ENCODE measurements at regions not wholly inside any gene's neighbourhood (a gene's known extent, or its start where the extent isn't known, plus 50 kb on each side); places are given as distances from the start of the nearest gene placed in this dataset.
"Not testable (repeated sequence)": the region's sequence is repeated elsewhere in the genome, so short reads cannot be mapped to it uniquely, and the experiment has no call there.

- no peak for DNase-seq (ENCODE audit: low read depth in 4 of 4, low spot score in 3 of 4)
Measured at GRCh38 chr1:200496937-200497336, 87.1 kb upstream of the ZNF281 start.

- DNase-seq (ENCODE audit: low read depth in 4 of 4, low spot score in 3 of 4), result no peak
Measured at GRCh38 chr1:200495901-200496300, 86.1 kb upstream of the ZNF281 start.

DNA sequence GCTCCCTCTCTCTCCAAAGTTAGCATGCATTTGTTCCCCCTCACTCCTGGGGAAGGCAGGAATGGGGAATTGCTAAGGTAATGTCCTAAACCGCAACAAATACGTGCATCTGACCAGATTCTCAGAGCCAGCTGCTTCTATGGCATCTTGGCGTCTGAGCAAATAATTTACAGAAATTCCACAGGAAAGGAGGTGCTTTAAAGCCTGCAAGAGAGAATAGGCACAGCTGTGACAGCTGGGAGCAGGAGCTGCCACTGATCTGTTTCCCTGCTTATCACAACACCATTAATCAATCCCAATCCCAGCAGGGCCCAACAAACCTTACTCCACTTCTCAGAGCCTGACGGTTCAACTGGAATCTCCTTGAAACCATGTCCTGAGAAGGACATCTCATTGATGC is 83.5 kb upstream of the ZNF281 start:
- peak in 1 of 4 donors; percentile 25 for DNase-seq (ENCODE audit: low read depth in 4 of 4, low spot score in 3 of 4)

DNA sequence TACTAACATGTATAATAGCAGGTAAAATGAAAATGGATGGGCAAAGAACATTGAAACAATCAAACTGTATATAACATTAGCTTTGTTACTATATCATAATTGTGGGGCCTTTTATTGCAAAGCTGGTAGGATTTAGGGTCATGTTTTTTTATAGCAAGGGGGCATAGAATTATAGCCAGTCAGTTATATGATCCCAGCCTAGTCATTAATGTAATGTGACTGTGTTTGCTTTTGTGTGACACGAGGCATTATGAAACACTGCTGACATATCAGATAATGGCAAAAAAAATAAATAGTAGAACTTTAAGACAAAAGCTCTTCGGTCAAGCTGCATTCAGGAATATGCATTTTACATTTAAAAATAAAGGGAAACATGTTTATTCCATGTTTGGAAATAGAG is 81.3 kb upstream of the ZNF281 start:
- DNase-seq (ENCODE audit: low read depth in 4 of 4, low spot score in 3 of 4), result no peak

- DNase-seq (ENCODE audit: low read depth in 4 of 4, low spot score in 3 of 4), result no peak
Measured at GRCh38 chr1:200490183-200490582, 80.3 kb upstream of the ZNF281 start.

GRCh38 chr1:200488375-200489165 is 78.7 kb upstream of the ZNF281 start:
- DNase-seq (ENCODE audit: low read depth in 4 of 4, low spot score in 3 of 4), result peak in 2 of 4 donors; percentile 51

- no peak for DNase-seq (ENCODE audit: low read depth in 4 of 4, low spot score in 3 of 4)
Measured at GRCh38 chr1:200487650-200488049, 77.8 kb upstream of the ZNF281 start.

- DNase-seq (ENCODE audit: low read depth in 4 of 4, low spot score in 3 of 4), result no peak
Measured at GRCh38 chr1:200486634-200487033, 76.8 kb upstream of the ZNF281 start.

GRCh38 chr1:200484438-200484946 is 74.7 kb upstream of the ZNF281 start:
- not testable (repeated sequence) for DNase-seq (ENCODE audit: low read depth in 4 of 4, low spot score in 3 of 4)

- DNase-seq (ENCODE audit: low read depth in 4 of 4, low spot score in 3 of 4), result no peak
Measured at GRCh38 chr1:200483491-200484143, 73.8 kb upstream of the ZNF281 start.

GRCh38 chr1:200480964-200481363 is 71.1 kb upstream of the ZNF281 start:
- no peak for DNase-seq (ENCODE audit: low read depth in 4 of 4, low spot score in 3 of 4)

GRCh38 chr1:200479816-200480215 is 70.0 kb upstream of the ZNF281 start:
- DNase-seq (ENCODE audit: low read depth in 4 of 4, low spot score in 3 of 4), result no peak

GRCh38 chr1:200478945-200479558 is 69.2 kb upstream of the ZNF281 start:
- DNase-seq (ENCODE audit: low read depth in 4 of 4, low spot score in 3 of 4), result no peak

GRCh38 chr1:200478239-200478623 is 68.4 kb upstream of the ZNF281 start:
- DNase-seq (ENCODE audit: low read depth in 4 of 4, low spot score in 3 of 4), result no peak

DNA sequence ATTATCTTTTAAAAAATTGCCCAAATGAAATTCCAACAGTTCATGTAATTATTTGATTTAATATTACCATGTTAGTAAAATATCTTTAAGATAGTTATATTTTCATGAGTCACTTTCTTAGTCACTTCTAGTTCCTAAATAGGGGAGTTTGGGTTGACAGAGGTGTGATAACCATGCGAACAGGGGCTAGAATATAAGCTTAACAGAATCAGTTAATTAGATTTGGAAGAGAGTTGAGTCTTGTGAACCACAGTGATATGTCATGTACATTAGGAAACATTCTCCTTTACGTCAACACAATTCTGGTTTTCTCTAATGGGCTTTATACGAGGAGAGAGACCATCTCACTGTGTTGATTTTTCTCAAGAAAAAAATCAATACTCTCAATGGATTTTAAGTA is 64.8 kb upstream of the ZNF281 start:
- no peak for DNase-seq (ENCODE audit: low read depth in 4 of 4, low spot score in 3 of 4)

GRCh38 chr1:200473698-200474371 is 64.0 kb upstream of the ZNF281 start:
- peak in 2 of 4 donors; percentile 40 to 58 for DNase-seq (ENCODE audit: low read depth in 4 of 4, low spot score in 3 of 4)

DNA sequence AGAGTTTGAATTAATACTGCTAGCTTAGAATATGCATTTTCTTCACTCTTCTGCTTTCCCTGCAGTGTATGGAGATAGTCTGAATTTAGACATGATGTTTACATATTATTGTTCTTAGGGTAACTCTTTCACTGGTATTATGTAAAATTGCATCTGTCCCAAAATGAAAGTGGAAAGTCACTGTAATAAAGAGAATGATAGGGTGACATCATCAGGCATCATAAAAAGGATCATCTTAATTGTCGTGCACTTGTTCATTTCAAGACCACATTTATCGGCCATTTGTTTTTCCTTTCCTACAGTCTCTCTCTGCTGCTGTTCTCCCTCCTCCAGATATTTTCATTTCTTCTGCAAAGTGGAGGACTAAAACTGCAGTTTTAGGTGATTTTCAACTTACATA is 61.9 kb upstream of the ZNF281 start:
- DNase-seq (ENCODE audit: low read depth in 4 of 4, low spot score in 3 of 4), result no peak

DNA sequence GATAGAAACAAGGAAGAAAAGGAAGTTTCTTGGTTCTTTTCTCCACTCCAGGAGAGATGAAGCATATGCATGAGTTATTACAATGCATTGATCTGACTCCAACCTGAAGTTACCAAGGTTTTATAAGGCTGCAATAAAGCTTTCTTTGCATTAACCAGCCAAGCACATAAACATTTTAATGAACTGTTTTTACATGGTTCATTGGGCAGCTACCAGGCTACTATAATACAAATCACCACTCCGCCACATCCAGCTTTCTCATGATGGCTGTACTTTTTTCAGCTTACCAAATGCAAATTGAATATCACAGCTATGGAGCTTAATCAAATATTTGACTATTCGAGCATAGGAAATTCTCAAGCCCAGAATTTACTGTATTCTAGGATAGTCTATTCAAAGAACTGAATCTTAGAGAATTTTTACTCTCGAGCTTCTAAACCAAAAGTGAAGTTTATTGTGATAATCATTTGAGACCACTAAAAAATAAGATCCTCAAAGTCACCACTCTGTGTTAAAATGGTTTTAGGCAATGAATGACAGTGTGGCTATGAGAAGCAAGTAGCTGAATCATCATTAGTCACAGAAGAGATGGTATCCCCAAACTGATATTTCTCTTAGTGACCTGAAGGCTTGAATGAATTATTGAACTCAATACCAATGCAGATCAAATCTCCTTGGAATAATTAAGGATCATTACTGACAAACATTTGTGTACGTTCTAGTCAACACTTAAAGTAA is 58.6 kb upstream of the ZNF281 start:
- no peak for DNase-seq (ENCODE audit: low read depth in 4 of 4, low spot score in 3 of 4)

DNA sequence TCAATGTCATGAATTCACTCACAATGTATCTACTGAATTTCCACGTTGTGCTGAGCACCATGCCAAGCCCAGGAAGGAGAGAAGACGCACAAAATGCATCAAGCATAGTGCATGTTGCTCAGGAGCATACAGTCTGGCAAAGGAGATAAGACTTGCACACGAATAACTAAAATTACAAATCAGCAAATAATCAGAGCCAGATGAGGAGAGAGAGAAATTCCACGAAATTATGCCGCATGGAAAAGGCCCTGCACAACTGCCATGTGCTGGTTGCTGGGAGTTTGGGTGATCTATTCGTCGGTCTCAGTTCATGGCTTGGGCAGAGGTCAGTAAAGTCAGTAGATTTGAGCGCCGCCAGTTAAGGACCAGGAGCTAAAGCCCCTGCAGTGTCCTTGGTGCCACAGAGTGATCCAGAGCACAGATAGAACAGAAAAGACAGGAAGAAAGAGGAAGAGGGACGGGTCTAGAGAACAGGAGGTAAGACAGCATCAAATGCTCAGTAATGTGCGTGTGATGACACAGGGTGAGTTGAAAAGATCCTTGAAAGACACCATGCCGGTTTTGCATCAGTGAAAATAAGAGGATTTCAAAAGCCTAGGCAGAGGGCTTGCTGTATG is 55.1 kb upstream of the ZNF281 start:
- DNase-seq (ENCODE audit: low read depth in 4 of 4, low spot score in 3 of 4), result no peak
